OCI-M1 (cell line): ENCODE measurements at regions not wholly inside any gene's neighbourhood (a gene's known extent, or its start where the extent isn't known, plus 50 kb on each side); places are given as distances from the start of the nearest gene placed in this dataset.
A peak's percentile ranks its signal among the peaks of the same experiment; 100 is the strongest.
"Not testable (repeated sequence)": the region's sequence is repeated elsewhere in the genome, so short reads cannot be mapped to it uniquely, and the experiment has no call there.

Experiments used
- DNase-seq: peaks from one replicate; lab custom pipeline; 2025; lab: John Stamatoyannopoulos, UW

GRCh38 chr7:153407291-153408046 lies 644.7 kb upstream of the DPP6 start:
- DNase-seq, result no peak

DNA sequence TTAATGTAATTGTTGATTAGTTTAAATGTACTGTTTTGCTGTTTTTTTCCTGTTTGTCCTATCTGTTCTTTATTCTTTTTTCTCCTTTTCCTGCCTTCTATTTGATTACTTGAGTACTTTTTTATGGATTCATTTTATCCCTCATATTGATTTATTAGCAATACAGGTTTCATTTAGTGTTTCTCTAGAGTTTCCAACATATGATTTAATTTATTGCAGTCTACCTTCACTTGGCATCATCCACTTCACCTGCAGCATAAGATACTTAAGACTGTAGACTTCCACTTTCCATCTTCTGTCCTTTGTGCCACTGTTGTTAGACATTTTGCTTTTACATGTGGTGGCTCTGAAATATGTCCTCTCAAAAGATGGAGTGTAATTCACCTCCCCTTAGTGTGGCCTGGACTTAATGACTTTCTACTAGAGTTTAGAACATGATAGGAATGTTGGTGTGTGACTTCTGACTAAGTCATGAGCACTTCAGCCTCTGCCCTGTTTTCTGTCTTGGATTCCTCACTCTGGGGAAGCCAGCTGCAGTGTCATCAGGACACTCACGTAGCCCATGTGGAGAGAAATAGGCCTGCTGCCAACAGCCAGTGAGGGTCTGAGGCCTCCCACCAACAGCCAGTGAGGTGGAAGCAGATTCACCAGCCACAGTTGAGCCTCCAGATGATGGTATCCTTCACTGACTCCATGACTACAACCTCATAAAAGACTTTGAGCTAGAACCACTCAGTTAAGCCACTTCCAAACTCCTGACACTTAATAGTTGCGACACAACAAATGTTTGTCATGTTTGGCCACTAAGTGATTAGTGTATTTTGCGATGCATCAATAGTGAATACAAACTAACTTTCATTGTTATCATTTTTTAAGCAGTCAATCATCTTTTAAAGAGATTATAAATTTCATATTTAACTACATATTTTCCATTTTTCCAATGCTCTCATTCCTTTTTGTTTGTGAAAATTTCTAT lies 643.5 kb upstream of the DPP6 start:
- DNase-seq, result no peak

DNA sequence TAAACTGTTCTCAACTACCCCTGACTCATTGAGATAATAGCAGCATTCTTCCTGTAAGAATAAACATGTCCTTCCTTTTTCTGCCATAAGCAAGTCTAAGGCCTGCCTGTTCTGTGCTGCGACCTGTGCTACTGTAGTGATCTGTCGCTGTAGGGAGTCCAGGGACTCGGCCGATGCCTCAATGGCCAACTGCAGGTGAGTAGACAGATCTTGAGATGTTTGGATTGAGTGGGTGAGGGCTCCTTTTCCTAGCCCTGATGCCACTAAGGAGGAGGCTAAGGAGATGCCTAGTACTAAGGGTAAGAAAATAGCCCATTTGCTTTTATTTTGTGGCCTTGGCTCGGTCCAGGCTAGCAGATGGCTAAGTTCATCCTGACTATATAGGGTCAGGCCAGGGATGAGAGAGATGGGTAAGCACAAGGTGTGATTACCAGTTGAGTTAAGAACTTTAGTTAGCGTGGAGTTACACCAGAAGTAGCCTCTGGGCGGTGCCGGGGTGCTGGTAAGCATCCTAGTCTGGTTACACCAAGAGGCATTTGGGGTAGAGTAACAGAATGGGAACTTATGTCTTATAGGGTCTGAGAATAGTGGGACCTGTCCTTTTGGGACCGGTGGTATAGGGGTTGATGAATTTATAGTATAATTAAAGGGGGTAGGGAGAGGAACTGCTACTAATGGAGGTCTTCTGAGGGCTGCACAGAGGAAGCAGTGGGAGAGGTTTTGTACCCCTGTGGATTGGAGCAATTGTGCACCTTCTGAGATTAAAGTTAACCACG lies 642.4 kb upstream of the DPP6 start:
- DNase-seq, result not testable (repeated sequence)

GRCh38 chr7:153410997-153411642 lies 641.1 kb upstream of the DPP6 start:
- not testable (repeated sequence) for DNase-seq

GRCh38 chr7:153412114-153412823 lies 639.9 kb upstream of the DPP6 start:
- DNase-seq, result not testable (repeated sequence)

DNA sequence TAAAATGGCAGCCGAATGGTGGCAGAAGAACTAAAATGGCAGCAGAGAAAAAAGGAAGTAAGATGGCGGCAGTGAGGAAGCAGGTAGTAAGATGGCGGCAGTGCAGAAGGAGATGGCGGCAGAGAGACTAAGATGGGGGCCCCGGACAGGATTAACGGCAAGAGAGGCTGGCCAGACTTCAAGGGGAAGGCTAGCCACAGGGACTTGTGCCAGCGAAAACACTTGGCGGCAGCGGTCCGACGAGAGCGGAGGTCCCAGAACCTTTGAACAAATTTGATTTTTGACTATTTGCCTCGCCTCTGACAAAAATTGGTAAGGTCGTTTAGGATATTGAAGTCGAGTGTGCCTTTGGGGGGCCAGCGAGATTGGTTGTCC lies 639.4 kb upstream of the DPP6 start:
- not testable (repeated sequence) for DNase-seq

- DNase-seq, result no peak
These were observed 639.0 kb upstream of the DPP6 start for GRCh38 chr7:153413199-153413539.

DNA sequence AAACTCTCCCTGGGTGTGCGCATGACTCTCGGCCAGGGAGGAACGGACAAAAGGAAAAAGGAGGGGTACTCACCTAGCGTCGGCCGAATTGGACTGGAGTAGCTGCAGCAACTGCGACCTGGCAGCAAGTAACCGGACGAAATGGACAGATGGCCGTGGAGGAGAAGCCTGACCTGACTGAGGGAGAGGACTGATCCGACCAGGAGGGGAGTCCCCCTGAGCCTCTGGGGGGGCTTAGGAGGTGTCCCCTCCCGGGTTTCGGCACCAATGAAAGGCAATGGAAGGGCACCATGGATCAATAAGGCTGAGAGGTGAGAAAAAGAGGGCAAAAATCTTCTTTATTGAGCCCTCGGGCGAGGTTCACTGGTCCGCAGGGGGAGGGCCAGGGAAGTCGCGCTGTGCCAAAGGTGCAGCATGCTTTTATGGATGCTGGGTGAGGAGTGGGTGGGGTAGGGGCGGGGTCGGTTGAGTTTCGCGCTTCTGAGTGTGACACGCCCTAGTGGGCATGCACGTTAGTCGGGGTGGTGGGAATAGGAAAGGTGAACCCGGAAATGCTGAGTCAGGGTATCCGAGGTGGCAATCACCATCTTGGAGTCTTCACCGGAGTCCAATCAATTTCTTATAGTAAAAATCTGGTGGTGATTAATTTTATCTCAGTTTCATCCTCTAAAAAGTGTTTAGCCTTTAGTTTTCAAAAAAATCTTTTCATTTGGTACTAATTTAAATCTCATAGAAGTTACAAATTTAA lies 638.5 kb upstream of the DPP6 start:
- DNase-seq, result no peak

DNA sequence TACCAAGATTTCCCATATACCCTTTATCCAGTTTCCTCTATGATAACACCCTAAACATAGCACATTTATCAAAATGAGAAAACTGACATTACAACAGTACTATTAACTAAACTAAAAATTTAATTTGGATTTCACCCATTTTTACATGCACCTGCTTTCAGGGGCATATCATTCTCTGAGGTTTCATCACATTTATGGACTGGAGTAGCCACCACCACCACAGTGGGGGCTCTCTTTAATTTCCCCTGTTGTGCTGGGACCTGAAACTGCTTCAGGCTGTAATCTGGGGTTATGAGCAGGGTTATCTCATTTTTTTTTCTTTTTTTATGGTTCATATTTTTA lies 637.9 kb upstream of the DPP6 start:
- DNase-seq, result no peak

GRCh38 chr7:153415632-153416031 lies 636.6 kb upstream of the DPP6 start:
- DNase-seq, result no peak

GRCh38 chr7:153422291-153423209 lies 629.6 kb upstream of the DPP6 start:
- DNase-seq, result peak; percentile 1

- DNase-seq, result no peak
These were observed 629.0 kb upstream of the DPP6 start for GRCh38 chr7:153423210-153423590.

DNA sequence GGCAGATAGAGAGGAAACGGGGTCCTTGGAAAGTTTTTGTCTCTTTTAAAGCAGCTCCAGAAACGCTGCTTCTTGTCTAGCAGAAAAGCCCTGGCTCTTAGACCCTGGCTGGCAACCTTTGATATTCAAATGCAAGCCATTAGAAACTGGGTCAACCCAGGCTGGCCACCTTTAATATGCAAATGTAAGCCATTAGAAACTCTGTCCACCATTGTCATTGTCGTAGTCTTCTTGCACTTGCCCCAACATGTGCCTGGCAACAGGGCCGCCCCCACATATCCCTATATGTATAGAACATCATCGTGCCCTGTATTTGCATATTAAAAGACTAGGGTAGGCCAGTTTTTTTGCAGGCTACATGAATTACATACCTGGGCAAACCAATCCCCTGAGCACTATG lies 621.3 kb upstream of the DPP6 start:
- no peak for DNase-seq

DNA sequence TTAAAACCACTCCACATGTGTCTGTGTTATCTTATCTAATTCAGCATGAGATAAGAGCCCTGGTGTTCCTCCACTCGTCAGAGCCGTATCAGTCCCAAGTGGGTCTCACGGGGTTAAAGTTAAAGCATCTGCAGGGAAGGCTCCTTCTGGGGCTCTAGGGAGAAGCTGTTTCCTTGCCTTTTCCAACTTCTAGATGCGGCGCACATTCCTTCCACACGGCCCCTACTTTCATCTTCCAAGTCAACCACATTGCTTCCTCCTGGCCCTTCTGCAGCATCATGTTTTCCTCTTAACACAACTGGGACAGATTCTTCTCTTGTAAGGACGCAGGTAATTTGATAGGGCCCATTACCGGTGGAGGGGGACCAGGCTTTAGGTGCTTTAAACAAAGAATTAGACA lies 620.1 kb upstream of the DPP6 start:
- no peak for DNase-seq

GRCh38 chr7:153433223-153433622 lies 619.0 kb upstream of the DPP6 start:
- DNase-seq, result no peak

GRCh38 chr7:153440715-153441114 lies 611.5 kb upstream of the DPP6 start:
- DNase-seq, result no peak

DNA sequence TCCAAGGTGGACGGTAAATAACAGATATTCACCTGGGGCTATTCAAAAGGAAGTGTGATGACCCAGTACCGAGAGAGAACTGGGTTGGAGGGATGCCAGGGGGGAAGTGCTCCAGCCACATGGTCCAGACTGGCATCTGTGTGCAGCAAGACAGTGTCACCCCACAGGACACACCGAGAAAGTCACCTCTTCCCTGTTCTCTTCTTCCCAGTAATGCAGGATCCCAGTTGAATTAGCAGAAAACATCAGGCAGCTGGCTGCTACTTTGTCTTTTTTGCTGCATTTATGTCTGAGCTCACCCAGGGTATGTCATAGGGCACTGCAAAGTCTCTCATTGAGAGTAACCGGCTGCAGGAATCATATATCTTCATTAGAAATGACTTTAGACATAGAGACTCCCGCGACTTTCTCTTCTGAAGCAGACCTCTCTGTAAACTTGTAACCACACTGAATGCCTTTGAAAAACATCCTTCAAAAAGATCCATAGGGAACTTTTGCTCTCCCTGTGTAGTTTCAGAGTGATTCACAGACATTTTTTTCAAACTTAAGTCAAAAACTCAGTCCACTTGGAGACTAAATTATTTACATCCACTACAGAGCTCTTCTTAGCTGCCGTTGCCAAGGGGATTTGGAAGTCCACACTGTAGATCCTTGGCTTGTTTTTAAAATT lies 609.0 kb upstream of the DPP6 start:
- DNase-seq, result no peak

DNA sequence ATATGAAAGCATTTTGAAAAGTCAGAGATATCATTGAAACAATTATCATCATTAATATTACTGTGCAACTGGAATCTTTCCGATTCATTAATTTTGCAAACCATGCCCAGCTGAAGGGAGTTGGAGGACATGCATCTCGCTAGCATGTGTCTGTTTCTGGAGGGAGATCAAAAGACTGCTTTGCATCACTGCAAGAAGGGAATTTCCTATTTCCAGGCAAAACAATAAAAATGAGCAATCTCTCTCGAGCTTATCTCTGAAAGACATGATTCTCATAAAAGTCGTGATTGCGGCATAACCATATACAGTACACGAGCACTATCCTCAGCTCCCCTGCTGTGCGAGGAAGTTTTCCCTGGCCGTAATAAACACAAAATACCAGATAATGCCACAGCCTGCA lies 607.6 kb upstream of the DPP6 start:
- no peak for DNase-seq

GRCh38 chr7:153445641-153446040 lies 606.6 kb upstream of the DPP6 start:
- DNase-seq, result no peak
